PC-3 (cell line): ENCODE measurements at regions not wholly inside any gene's neighbourhood (a gene's known extent, or its start where the extent isn't known, plus 50 kb on each side); places are given as distances from the start of the nearest gene placed in this dataset.

Experiments
- CTCF ChIP-seq: fragments of 300-600 bp; sonication (generic); conservative IDR thresholded peaks from 2 replicates; pipeline ENCODE4 v1.5.1; 2017; ENCODE audit warnings: antibody characterized with exemption, low read depth, mild to moderate bottlenecking, low read length
- EZH2 ChIP-seq: fragments of 300-600 bp; sonication (generic); IDR thresholded peaks from one replicate; pipeline ENCODE4 v1.6.1; 2017; ENCODE audit warnings: antibody characterized with exemption, mild to moderate bottlenecking, low read length; ENCODE audit not compliant: unreplicated experiment
- EZH2phosphoT487 ChIP-seq: fragments of 300-600 bp; sonication (generic); IDR thresholded peaks from 2 replicates; pipeline ENCODE4 v1.6.1; 2018; ENCODE audit warnings: mild to moderate bottlenecking, antibody characterized with exemption, low read length, borderline replicate concordance

GRCh38 chr2:42906557-42907411, 114.4 kb upstream of the HAAO start:
- TF ChIP-seq CTCF: no peak
- TF ChIP-seq EZH2: no peak
- no peak for TF ChIP-seq EZH2phosphoT487
